PFSK-1 (cell line): ENCODE measurements at regions not wholly inside any gene's neighbourhood (a gene's known extent, or its start where the extent isn't known, plus 50 kb on each side); places are given as distances from the start of the nearest gene placed in this dataset.

ENCODE experiments used
- FOXP2 ChIP-seq: optimal IDR thresholded peaks from 2 replicates; pipeline ENCODE3; 2011; ENCODE audit warnings: borderline replicate concordance, control low read depth, inconsistent platforms; ENCODE audit not compliant: insufficient read depth; ENCODE audit errors: extremely low read length, extremely low read depth
- POLR2AphosphoS5 ChIP-seq: IDR thresholded peaks from 2 replicates; pipeline ENCODE4 v1.6.1; 2012; ENCODE audit warnings: low read depth, mild to moderate bottlenecking, control low read depth, low read length, moderate library complexity
- SIN3A ChIP-seq: IDR thresholded peaks from 2 replicates; pipeline ENCODE4 v1.6.1; 2012; ENCODE audit warnings: mild to moderate bottlenecking, low read length, moderate library complexity, borderline replicate concordance; ENCODE audit not compliant: insufficient read depth
- TAF1 ChIP-seq: IDR thresholded peaks from 2 replicates; pipeline ENCODE4 v1.6.1; 2012; ENCODE audit warnings: low read length, control low read depth, borderline replicate concordance; ENCODE audit not compliant: insufficient read depth
- TF ChIP-seq, protein P1 (sequence below), 2 experiments: IDR thresholded peaks; 2 replicates each; pipeline versions ENCODE4 v1.6.1 to v1.8.0; 2011 to 2012; ENCODE audit warnings: low read depth in 2 of 2, low read length in 2 of 2, control low read depth in 1 of 2, inconsistent platforms in 1 of 2, mild to moderate bottlenecking in 1 of 2, moderate library complexity in 1 of 2; ENCODE audit not compliant: insufficient read depth in 1 of 2

DNA sequence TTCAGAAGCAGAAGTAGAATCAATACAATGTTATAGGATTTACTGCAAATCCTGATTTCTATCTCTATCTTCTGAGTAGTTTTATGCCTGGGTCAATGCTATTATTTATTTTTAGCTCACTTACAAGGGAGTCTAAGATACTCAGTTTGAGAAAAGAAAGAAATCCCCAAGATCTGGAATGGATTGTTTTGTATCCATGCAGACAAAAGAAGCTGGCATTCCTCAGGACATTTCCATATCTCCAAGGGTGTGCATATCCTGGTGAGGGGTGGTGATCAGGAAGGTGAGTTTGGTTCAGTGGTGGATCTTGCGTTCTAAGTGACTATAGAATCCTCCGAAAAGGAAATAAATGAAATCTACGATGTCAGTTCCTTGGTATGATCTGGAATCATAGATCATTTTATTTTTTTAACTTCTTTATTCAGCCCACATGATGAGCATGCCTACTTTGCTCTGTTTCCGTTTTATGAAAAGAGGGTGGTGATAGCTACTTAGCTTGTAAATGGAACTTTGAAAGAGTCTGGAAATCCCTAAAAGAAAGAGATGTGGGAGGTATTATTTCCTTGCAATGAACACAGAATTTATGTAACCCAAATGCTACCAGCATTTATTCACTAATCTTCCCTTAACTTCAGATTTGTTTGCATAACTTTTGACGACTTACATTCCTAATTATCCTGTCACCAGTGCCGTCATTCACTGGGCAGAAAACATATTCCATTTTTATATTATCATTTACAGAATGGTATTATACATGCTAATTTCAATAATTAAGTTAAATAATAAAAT is 81.1 kb upstream of the RAPGEF2 start:
- TF ChIP-seq TAF1 (no peak), POLR2AphosphoS5 (no peak)
- TF ChIP-seq, protein P1, sequence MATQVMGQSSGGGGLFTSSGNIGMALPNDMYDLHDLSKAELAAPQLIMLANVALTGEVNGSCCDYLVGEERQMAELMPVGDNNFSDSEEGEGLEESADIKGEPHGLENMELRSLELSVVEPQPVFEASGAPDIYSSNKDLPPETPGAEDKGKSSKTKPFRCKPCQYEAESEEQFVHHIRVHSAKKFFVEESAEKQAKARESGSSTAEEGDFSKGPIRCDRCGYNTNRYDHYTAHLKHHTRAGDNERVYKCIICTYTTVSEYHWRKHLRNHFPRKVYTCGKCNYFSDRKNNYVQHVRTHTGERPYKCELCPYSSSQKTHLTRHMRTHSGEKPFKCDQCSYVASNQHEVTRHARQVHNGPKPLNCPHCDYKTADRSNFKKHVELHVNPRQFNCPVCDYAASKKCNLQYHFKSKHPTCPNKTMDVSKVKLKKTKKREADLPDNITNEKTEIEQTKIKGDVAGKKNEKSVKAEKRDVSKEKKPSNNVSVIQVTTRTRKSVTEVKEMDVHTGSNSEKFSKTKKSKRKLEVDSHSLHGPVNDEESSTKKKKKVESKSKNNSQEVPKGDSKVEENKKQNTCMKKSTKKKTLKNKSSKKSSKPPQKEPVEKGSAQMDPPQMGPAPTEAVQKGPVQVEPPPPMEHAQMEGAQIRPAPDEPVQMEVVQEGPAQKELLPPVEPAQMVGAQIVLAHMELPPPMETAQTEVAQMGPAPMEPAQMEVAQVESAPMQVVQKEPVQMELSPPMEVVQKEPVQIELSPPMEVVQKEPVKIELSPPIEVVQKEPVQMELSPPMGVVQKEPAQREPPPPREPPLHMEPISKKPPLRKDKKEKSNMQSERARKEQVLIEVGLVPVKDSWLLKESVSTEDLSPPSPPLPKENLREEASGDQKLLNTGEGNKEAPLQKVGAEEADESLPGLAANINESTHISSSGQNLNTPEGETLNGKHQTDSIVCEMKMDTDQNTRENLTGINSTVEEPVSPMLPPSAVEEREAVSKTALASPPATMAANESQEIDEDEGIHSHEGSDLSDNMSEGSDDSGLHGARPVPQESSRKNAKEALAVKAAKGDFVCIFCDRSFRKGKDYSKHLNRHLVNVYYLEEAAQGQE (IDR thresholded peaks at IDR 0.05; ENCODE audit: insufficient read depth in 1 of 2, low read depth in 2 of 2, low read length in 2 of 2) = no peak

DNA sequence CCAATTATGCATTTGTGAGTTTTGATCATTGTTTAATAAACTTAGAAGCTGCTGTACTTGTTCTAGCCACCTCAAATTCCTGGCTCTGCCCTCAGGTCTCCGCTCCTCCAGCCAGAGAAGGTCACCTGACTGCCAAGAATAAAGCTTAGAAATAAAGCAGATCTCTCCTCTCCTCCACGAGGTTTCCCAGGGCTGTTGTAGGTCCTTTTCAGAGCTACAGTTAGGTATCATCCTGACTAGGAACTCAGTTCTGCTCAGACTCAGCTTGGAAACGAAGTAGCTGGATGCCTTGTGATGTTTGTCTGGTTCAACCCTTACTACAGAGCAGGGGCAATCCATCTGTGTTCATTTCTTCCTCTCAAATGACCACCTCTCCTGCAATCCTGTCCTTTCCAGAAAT is 79.1 kb upstream of the RAPGEF2 start:
- TF ChIP-seq TAF1 (no peak), POLR2AphosphoS5 (no peak)

DNA sequence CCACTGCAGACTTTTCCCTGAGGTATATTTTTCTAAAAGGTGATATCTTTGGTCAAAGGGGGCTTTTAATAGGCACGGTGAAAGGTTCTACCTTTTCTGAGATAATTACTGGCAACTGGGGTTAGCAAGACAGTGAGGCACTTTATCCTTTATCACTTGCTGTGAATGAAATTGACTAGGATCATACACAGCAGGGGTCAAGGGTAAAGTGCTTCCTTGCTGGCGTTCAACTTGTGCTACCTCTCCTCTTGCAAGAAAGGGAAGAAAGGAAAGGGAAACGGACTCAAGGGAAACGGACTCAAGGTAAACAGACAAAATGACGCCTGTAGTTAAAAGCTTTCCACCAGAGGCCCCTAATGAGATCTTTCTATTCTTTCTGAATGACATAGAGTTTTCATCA is 78.6 kb upstream of the RAPGEF2 start:
- no peak for TF ChIP-seq POLR2AphosphoS5
- no peak for TF ChIP-seq TAF1
- no peak for TF ChIP-seq FOXP2
- TF ChIP-seq, protein P1 (IDR thresholded peaks at IDR 0.05; ENCODE audit: insufficient read depth in 1 of 2, low read depth in 2 of 2, low read length in 2 of 2) = no peak
- TF ChIP-seq SIN3A = no peak

DNA sequence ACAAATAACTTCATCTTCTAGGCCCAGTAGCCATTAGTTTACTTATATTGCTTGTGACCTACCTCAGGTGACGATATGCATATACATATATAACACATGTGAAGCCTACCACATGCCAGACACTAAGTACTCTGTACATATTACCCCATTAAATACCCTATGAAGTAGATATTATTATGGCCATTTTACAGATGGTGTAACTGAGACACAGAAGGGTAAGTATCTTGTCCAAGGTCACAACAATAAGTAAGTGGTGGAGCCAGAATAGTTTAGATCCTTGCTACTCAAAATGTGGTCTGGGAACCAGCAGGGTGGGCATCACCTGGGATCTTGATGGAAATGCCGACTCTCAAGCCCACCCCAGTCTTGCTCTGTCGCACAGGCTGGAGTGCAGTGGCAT is 78.1 kb upstream of the RAPGEF2 start:
- TF ChIP-seq, protein P1 (IDR thresholded peaks at IDR 0.05; ENCODE audit: insufficient read depth in 1 of 2, low read depth in 2 of 2, low read length in 2 of 2) = no peak
- TF ChIP-seq POLR2AphosphoS5 (no peak), TAF1 (no peak), SIN3A (no peak), FOXP2 (no peak)

DNA sequence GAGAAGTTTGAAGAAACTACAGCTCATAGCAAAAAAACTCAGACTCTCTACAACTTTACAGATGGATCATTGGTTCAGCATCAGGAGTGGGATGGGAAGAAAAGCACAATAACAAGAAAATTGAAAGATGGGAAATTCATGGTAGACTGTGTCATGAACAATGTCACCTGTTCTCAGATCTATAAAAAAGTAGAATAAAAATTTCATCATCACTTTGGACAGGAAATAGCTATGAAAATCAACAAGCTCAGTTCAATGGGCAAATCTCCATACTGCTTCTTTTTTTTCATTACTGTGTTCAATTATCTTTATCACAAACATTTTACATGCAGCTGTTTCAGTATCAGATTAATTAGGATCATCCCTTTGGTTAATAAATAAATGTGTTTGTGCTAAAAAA is 76.5 kb upstream of the RAPGEF2 start:
- TF ChIP-seq, protein P1 (IDR thresholded peaks at IDR 0.05; ENCODE audit: insufficient read depth in 1 of 2, low read depth in 2 of 2, low read length in 2 of 2) = no peak
- no peak for TF ChIP-seq TAF1
- TF ChIP-seq POLR2AphosphoS5 = no peak
- no peak for TF ChIP-seq SIN3A
- no peak for TF ChIP-seq FOXP2
